ENCODE measurements at regions not wholly inside any gene's neighbourhood (a gene's known extent, or its start where the extent isn't known, plus 50 kb on each side); places are given as distances from the start of the nearest gene placed in this dataset.
A peak's percentile ranks its signal among the peaks of the same experiment; 100 is the strongest.

- intact Hi-C loops (cut with DNase I) = loop anchor here in 1 of 2 donors (1.0 to 2.0 kb wide), 2 partner anchors 32 to 101 kb away; no protein-coding TSS in a partner anchor
Observed at GRCh38 chr5:91280362-91281269, 102.5 kb downstream of the ARRDC3 start.

GRCh38 chr5:91277840-91278239, 105.3 kb downstream of the ARRDC3 start:
- intact Hi-C loops (cut with DNase I) = loop anchor here in 1 of 2 donors (5.0 kb wide), 1 partner anchor 51 kb away; no protein-coding TSS in a partner anchor
- Histone ChIP-seq H3K27ac (no peak overlapping the region), H3K27me3 (ENCODE audit: insufficient read depth in 3 of 3, low read length in 2 of 3) (no peaks in the 10 kb centered on the region), H3K4me3 (no peak overlapping the region), H3K9me3 (no peaks in the 10 kb centered on the region), H3K4me1 (peaks cover 12% of the 10 kb centered on the region), H3K36me3 (ENCODE audit: insufficient read depth in 1 of 2, low read depth in 1 of 2) (no peaks in the 10 kb centered on the region)
- ATAC-seq (no peak), DNase-seq (no peak)
- no peak for TF ChIP-seq CTCF (IDR thresholded peaks at IDR 0.05)
- 55 to 82% (median 66%) methylated on average over 3 of the region's 3 CpGs for WGBS, 3 donors

More at GRCh38 chr5:91280362-91281269, 102.5 kb downstream of the ARRDC3 start:
- TF ChIP-seq CTCF (IDR thresholded peaks at IDR 0.05) = no peak
- WGBS, 3 donors = 2 to 4% (median 2%) methylated on average over 43 to 50 of the region's 50 CpGs
- peak; percentile 97 to 99 (median 98) for ATAC-seq
- H3K4me3 ChIP-seq = peak overlapping the region; percentile 64
- H3K27ac ChIP-seq = peak overlapping the region; percentile 96
- no peaks in the 10 kb centered on the region for H3K27me3 ChIP-seq (ENCODE audit: insufficient read depth in 3 of 3, low read length in 2 of 3)
- DNase-seq = peak; percentile 95 to 97
- H3K36me3 ChIP-seq (ENCODE audit: insufficient read depth in 1 of 2, low read depth in 1 of 2) = no peaks in the 10 kb centered on the region
- peaks cover 12% of the 10 kb centered on the region for H3K4me1 ChIP-seq
- no peaks in the 10 kb centered on the region for H3K9me3 ChIP-seq

- Histone ChIP-seq H3K27me3 (ENCODE audit: insufficient read depth in 3 of 3, low read length in 2 of 3) (no peaks in the 10 kb centered on the region), H3K36me3 (ENCODE audit: insufficient read depth in 1 of 2, low read depth in 1 of 2) (no peaks in the 10 kb centered on the region), H3K4me3 (no peak overlapping the region), H3K27ac (no peak overlapping the region), H3K9me3 (no peaks in the 10 kb centered on the region), H3K4me1 (peaks cover 12% of the 10 kb centered on the region)
- no peak for TF ChIP-seq CTCF (IDR thresholded peaks at IDR 0.05)
- WGBS, 3 donors = 48 to 63% (median 55%) methylated on average over 5 of the region's 5 CpGs
- no peak for DNase-seq
- ATAC-seq = no peak
- intact Hi-C loops (cut with DNase I) = loop anchor here in 1 of 2 donors (5.0 kb wide), 1 partner anchor 50 kb away; no protein-coding TSS in a partner anchor
Observed at GRCh38 chr5:91277093-91277626, 106.0 kb downstream of the ARRDC3 start.

- intact Hi-C loops (cut with DNase I) = loop anchor here in 1 of 2 donors (5.0 kb wide), 1 partner anchor 36 kb away; no protein-coding TSS in a partner anchor
- WGBS, 3 donors = 55 to 64% (median 62%) methylated on average over 2 of the region's 2 CpGs
- no peak for ATAC-seq
Observed at GRCh38 chr5:91272858-91273257, 110.3 kb downstream of the ARRDC3 start.

More at GRCh38 chr5:91272858-91273257, 110.3 kb downstream of the ARRDC3 start:
- Histone ChIP-seq H3K4me3 (no peak overlapping the region), H3K36me3 (ENCODE audit: insufficient read depth in 1 of 2, low read depth in 1 of 2) (no peaks in the 10 kb centered on the region), H3K4me1 (no peaks in the 10 kb centered on the region), H3K27ac (no peak overlapping the region), H3K9me3 (no peaks in the 10 kb centered on the region), H3K27me3 (ENCODE audit: insufficient read depth in 3 of 3, low read length in 2 of 3) (no peaks in the 10 kb centered on the region)
- DNase-seq = no peak
- TF ChIP-seq CTCF (IDR thresholded peaks at IDR 0.05) = no peak
